HepG2 (cell line): ENCODE measurements at regions not wholly inside any gene's neighbourhood (a gene's known extent, or its start where the extent isn't known, plus 50 kb on each side); places are given as distances from the start of the nearest gene placed in this dataset.
"Not testable (repeated sequence)": the region's sequence is repeated elsewhere in the genome, so short reads cannot be mapped to it uniquely, and the experiment has no call there.

Source experiments
- ATAC-seq: fragments of 200-7000 bp; cut with Tn5 transposase; 3 replicates; pipeline ENCODE4 v1.9.1; 2020; ENCODE audit warnings: mild to moderate bottlenecking, moderate library complexity
- BruUV-seq: library from RNA; stranded (reverse); fragments of 400-500 nt; replicated peaks from 2 replicates; lab custom pipeline; 2021; lab: Mats Ljungman, UMichigan
- CTCF ChIA-PET: fragments of 300-600 bp; formaldehyde crosslinking; extraction: SDS; loops from one replicate; lab custom pipeline; 2021; ENCODE audit warnings: low total read pairs, inconsistent platforms, low intra/inter-chr PET ratio; lab: Yijun Ruan, JAX
- POLR2A ChIA-PET: fragments of 350-600 bp; sonication (Branson Sonifier 250); formaldehyde crosslinking; loops from one replicate; lab custom pipeline; 2020; ENCODE audit warnings: antibody characterized with exemption, inconsistent platforms; lab: Yijun Ruan, JAX
- DNase-seq: peaks from one replicate; pipeline ENCODE4 v3.0.0-alpha.2; 2015; ENCODE audit warnings: low spot score
- FAIRE-seq: peaks from 3 replicates; lab custom pipeline; 2011; peaks lifted over from hg19 to GRCh38; lab: Jason Lieb, UNC
- H2AFZ ChIP-seq: one replicate; pipeline ENCODE4 v1.6.1; 2011; ENCODE audit warnings: low read length, inconsistent platforms
- H3K27ac ChIP-seq: fragments of 300-600 bp; 3 replicates; pipeline ENCODE4 v1.8.0; 2011; ENCODE audit warnings: mixed run types, mild to moderate bottlenecking, mixed read lengths, low read length, inconsistent platforms; ENCODE audit not compliant: insufficient read depth; ENCODE audit errors: extremely low read length
- H3K27me3 ChIP-seq, 2 experiments: fragments of 200-600 bp in 1 of 2; 2 replicates in 1 of 2; 3 replicates in 1 of 2; pipeline versions ENCODE4 v1.6.0 to v1.8.0; 2011; ENCODE audit warnings: low read length in 2 of 2, mild to moderate bottlenecking in 2 of 2, moderate library complexity in 2 of 2, inconsistent platforms in 1 of 2; ENCODE audit not compliant: insufficient read depth in 2 of 2, control insufficient read depth in 1 of 2
- H3K36me3 ChIP-seq, 2 experiments: fragments of 200-600 bp in 1 of 2; replicated peaks in 1 of 2; 2 replicates in 1 of 2; 3 replicates in 1 of 2; pipeline versions ENCODE4 v1.5.1 to v1.8.0; 2011; ENCODE audit warnings: low read length in 2 of 2, inconsistent platforms in 1 of 2; ENCODE audit not compliant: insufficient read depth in 2 of 2, control insufficient read depth in 1 of 2
- H3K4me1 ChIP-seq: 2 replicates; pipeline ENCODE4 v1.5.1; 2012; ENCODE audit warnings: low read length, inconsistent platforms; ENCODE audit not compliant: insufficient read depth
- H3K4me2 ChIP-seq: 2 replicates; pipeline ENCODE4 v1.6.0; 2011; ENCODE audit warnings: low read depth, low read length, inconsistent platforms
- H3K4me3 ChIP-seq, 3 experiments: fragments of 200-600 bp in 1 of 3; sonication (generic), shearing (Covaris generic) in 1 of 3; replicated peaks in 1 of 3; 2 replicates each; pipeline ENCODE4 v1.5.1; 2011 to 2016; ENCODE audit warnings: low read length in 3 of 3, inconsistent platforms in 2 of 3, low read depth in 2 of 3, mild to moderate bottlenecking in 2 of 3, control low read depth in 1 of 3, mixed read lengths in 1 of 3; ENCODE audit not compliant: insufficient read depth in 1 of 3
- H3K79me2 ChIP-seq: one replicate; pipeline ENCODE4 v1.6.1; 2011; ENCODE audit warnings: low read length, inconsistent platforms; ENCODE audit not compliant: insufficient read depth
- H3K9ac ChIP-seq: 2 replicates; pipeline ENCODE4 v1.6.0; 2011; ENCODE audit warnings: mild to moderate bottlenecking, low read depth, low read length, inconsistent platforms; ENCODE audit not compliant: insufficient read depth
- H3K9me3 ChIP-seq: 2 replicates; pipeline ENCODE4 v1.5.1; 2012; ENCODE audit warnings: mild to moderate bottlenecking, low read length
- H4K20me1 ChIP-seq: 2 replicates; pipeline ENCODE4 v1.6.0; 2011; ENCODE audit warnings: inconsistent platforms, mild to moderate bottlenecking, low read length, moderate library complexity; ENCODE audit not compliant: insufficient read depth
- ZFP62 ChIP-seq: sonication (generic); formaldehyde crosslinking; IDR thresholded peaks from 2 replicates; pipeline ENCODE4 v1.4.0; 2020; ENCODE audit warnings: missing genetic modification reagents
- ZMAT3 ChIP-seq: sonication (generic); formaldehyde crosslinking; conservative IDR thresholded peaks from 2 replicates; pipeline ENCODE4 v1.7.0; 2021; ENCODE audit warnings: missing genetic modification reagents
- ZNF160 ChIP-seq: sonication (generic); formaldehyde crosslinking; IDR thresholded peaks from 2 replicates; pipeline ENCODE4 v1.8.0; 2022; ENCODE audit warnings: mild to moderate bottlenecking, inconsistent platforms, missing genetic modification reagents
- WGBS: methylation state at CpG from one replicate; pipeline ENCODE4 v1.1.6; 2017; ENCODE audit warnings: low lambda C conversion rate; 5-methylcytosine and 5-hydroxymethylcytosine counted together
- in situ Hi-C: cut with HindIII; loops from 2 replicates; pipeline ENCODE4 v1.10.0; 2017; ENCODE audit warnings: low pct_unique_long_range_greater_than_20kb; ENCODE audit not compliant: extremely low pct_ligation_motif_present
- intact Hi-C: fragments of 100-400 bp; cut with micrococcal nuclease; formaldehyde crosslinking; loops from one replicate; pipeline ENCODE4 v1.10.0; 2022; ENCODE audit not compliant: unreplicated experiment

DNA sequence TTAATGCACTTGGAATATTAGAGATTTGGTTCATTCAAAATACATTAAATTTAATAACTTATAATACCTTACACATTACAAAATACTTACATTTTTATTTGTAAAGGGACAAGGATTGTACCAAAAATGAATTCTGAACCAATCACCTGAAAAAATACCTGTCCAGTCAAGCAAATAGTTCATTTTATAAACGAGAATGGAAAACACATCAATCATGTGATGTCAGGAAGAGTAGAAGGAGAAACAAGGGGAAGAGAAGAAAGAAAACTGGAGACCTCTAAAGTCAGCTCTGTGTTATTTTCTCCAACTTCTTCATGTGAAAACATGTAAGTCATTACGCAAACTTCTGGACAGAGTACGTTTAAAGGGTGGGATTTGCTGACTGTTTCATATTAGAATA lies 989.0 kb upstream of the NUDT12 start:
- Histone ChIP-seq H3K4me3 (no peak overlapping the region), H3K4me2 (no peak overlapping the region), H3K27ac (no peak overlapping the region), H3K79me2 (no peaks in the 10 kb centered on the region), H3K9me3 (peaks cover 5% of the 10 kb centered on the region; the same call in 1 of the 2 replicates), H2AFZ (no peak overlapping the region), H3K27me3 (no peaks in the 10 kb centered on the region), H3K4me1 (no peaks in the 10 kb centered on the region), H4K20me1 (no peaks in the 10 kb centered on the region), H3K36me3 (no peaks in the 10 kb centered on the region), H3K9ac (no peak overlapping the region)
- in situ Hi-C loops, result no loop called here
- TF ChIP-seq ZMAT3 (CRISPR knock-in tag) (no peak), ZNF160 (CRISPR knock-in tag) (no peak), ZFP62 (CRISPR knock-in tag) (no peak)
- POLR2A ChIA-PET, result no interaction called here
- ATAC-seq (no peak), FAIRE-seq (no peak), DNase-seq (no peak)
- 48% methylated on average over 3 of the region's 3 CpGs for WGBS
- intact Hi-C loops, result no loop called here
- CTCF ChIA-PET, result no interaction called here
- BruUV-seq, result no TSS peak

DNA sequence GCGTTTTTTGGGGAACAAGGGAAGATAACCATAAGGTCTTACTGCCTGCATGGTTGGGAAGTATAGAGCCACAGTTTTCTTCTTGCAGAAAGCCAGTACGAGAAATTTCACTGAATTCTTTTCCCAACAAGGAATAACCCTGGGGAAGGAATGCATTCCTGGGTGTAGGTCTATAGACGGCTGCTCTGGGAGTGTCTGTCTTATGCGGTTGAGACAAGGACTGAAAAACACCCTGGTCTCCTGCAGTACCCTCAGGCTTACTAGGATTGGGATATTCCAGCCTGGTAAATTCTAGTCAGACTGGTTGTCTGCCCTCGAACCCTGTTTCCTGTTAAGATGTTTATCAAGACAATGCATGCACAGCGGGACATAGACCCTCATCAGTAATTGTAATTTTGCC lies 984.3 kb upstream of the NUDT12 start:
- in situ Hi-C loops, BruUV-seq: not testable (repeated sequence)
- under 1% methylated on average over 3 of the region's 6 CpGs for WGBS

More for the DNA sequence above, 984.3 kb upstream of the NUDT12 start:
- CTCF ChIA-PET, H3K9me3 ChIP-seq, H3K4me2 ChIP-seq, H4K20me1 ChIP-seq, POLR2A ChIA-PET, H3K36me3 ChIP-seq, H3K79me2 ChIP-seq, DNase-seq, H3K27me3 ChIP-seq, ATAC-seq, H3K4me1 ChIP-seq, FAIRE-seq, H3K27ac ChIP-seq, H3K9ac ChIP-seq, H3K4me3 ChIP-seq, H2AFZ ChIP-seq, intact Hi-C loops: not testable (repeated sequence)
